ENCODE measurements at regions not wholly inside any gene's neighbourhood (a gene's known extent, or its start where the extent isn't known, plus 50 kb on each side); places are given as distances from the start of the nearest gene placed in this dataset.
"Not testable (repeated sequence)": the region's sequence is repeated elsewhere in the genome, so short reads cannot be mapped to it uniquely, and the experiment has no call there.

- DNase-seq = no peak
Observed at GRCh38 chr13:75175575-75175974, 306.4 kb downstream of the TBC1D4 start.

- not testable (repeated sequence) for DNase-seq
Observed at GRCh38 chr13:75175097-75175496, 306.9 kb downstream of the TBC1D4 start.

GRCh38 chr13:75174481-75174880 lies 307.5 kb downstream of the TBC1D4 start:
- no peak for DNase-seq

- DNase-seq = no peak
Observed at GRCh38 chr13:75173457-75174356, 308.3 kb downstream of the TBC1D4 start.

- no peak for DNase-seq
Observed at GRCh38 chr13:75170311-75170710, 311.7 kb downstream of the TBC1D4 start.

- DNase-seq = no peak
Observed at GRCh38 chr13:75165543-75166230, 316.3 kb downstream of the TBC1D4 start.

- no peak for DNase-seq
Observed at GRCh38 chr13:75161804-75162203, 320.2 kb downstream of the TBC1D4 start.

GRCh38 chr13:75160984-75161383 lies 321.0 kb downstream of the TBC1D4 start:
- no peak for DNase-seq

- DNase-seq = no peak
Observed at GRCh38 chr13:75154331-75154730, 327.6 kb downstream of the TBC1D4 start.

GRCh38 chr13:75153834-75154233 lies 328.1 kb downstream of the TBC1D4 start:
- peak; percentile 17 to 31 (median 28) for DNase-seq

- no peak for DNase-seq
Observed at GRCh38 chr13:75153386-75153785, 328.6 kb downstream of the TBC1D4 start.

- no peak for DNase-seq
Observed at GRCh38 chr13:75151081-75151643, 330.8 kb downstream of the TBC1D4 start.

- DNase-seq = no peak
Observed at GRCh38 chr13:75149776-75150175, 332.2 kb downstream of the TBC1D4 start.

- no peak for DNase-seq
Observed at GRCh38 chr13:75147946-75148345, 334.0 kb downstream of the TBC1D4 start.

GRCh38 chr13:75146436-75146835 lies 335.5 kb downstream of the TBC1D4 start:
- DNase-seq = no peak

- DNase-seq = no peak
Observed at GRCh38 chr13:75145927-75146326, 336.0 kb downstream of the TBC1D4 start.

- DNase-seq = no peak
Observed at GRCh38 chr13:75139291-75139690, 342.7 kb downstream of the TBC1D4 start.

GRCh38 chr13:75137911-75138571 lies 343.9 kb downstream of the TBC1D4 start:
- DNase-seq = no peak

GRCh38 chr13:75136151-75136550 lies 345.8 kb downstream of the TBC1D4 start:
- no peak for DNase-seq

- DNase-seq = no peak
Observed at GRCh38 chr13:75135325-75135825, 346.6 kb downstream of the TBC1D4 start.

GRCh38 chr13:75132701-75133695 lies 349.0 kb downstream of the TBC1D4 start:
- no peak for DNase-seq

GRCh38 chr13:75129331-75129730 lies 352.6 kb downstream of the TBC1D4 start:
- DNase-seq = no peak
